GM19463 (cell line): ENCODE measurements at regions not wholly inside any gene's neighbourhood (a gene's known extent, or its start where the extent isn't known, plus 50 kb on each side); places are given as distances from the start of the nearest gene placed in this dataset.
A peak's percentile ranks its signal among the peaks of the same experiment; 100 is the strongest.
"Not testable (repeated sequence)": the region's sequence is repeated elsewhere in the genome, so short reads cannot be mapped to it uniquely, and the experiment has no call there.

Experiments used
- ATAC-seq: cut with Tn5 transposase; IDR thresholded peaks from one replicate; pipeline ENCODE4 v1.9.1; 2021; ENCODE audit warnings: mild to moderate bottlenecking, moderate library complexity; ENCODE audit not compliant: unreplicated experiment

DNA sequence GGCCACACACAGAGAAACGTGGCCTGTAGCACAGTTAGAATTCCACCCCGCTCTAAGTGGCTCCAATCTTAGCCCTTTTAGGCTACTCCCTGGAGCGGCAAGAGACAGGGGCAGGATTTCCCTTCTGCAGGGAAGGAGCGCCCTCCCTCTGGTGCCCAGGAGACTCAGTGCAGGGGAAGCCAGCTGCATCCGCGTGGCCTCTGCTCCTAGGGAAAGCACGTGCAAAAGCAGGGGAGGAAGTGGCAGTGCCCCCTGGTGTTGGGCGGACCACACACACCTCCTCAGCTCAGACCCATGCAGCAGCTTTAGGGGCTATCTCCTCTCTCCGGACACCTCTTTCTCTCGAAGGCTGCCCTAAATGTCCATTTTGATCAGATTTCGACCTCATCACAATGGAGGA lies 50.0 kb downstream of the SPRING1 start:
- ATAC-seq = peak; percentile 71

- no peak for ATAC-seq
Observed at GRCh38 chr12:116684891-116685290, 53.0 kb downstream of the SPRING1 start.

DNA sequence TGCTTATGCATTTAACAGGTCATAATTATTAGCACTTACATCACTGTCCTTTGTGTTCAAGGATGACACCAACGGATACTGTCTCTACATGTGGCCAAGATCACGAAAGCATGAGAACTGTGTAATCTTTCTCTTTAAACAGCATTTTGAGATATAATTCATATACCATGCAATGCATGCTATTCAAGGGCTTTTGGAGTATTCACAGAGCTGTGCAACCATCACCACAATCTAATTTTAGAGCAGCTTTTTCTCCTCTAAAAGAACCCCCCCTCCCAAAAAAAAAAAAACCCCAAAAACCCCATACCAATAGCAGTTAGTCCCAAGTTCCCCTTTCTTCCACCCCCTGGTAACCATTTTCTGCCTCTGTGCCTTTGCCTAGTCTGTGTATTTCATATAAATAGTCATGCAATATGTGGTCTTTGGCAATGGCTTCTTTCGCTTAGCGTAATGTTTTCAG lies 60.6 kb downstream of the SPRING1 start:
- no peak for ATAC-seq

- no peak for ATAC-seq
Observed at GRCh38 chr12:116675339-116676107, 62.3 kb downstream of the SPRING1 start.

- no peak for ATAC-seq
Observed at GRCh38 chr12:116674643-116675183, 63.2 kb downstream of the SPRING1 start.

- no peak for ATAC-seq
Observed at GRCh38 chr12:116673681-116674111, 64.2 kb downstream of the SPRING1 start.

- no peak for ATAC-seq
Observed at GRCh38 chr12:116672842-116673516, 64.9 kb downstream of the SPRING1 start.

DNA sequence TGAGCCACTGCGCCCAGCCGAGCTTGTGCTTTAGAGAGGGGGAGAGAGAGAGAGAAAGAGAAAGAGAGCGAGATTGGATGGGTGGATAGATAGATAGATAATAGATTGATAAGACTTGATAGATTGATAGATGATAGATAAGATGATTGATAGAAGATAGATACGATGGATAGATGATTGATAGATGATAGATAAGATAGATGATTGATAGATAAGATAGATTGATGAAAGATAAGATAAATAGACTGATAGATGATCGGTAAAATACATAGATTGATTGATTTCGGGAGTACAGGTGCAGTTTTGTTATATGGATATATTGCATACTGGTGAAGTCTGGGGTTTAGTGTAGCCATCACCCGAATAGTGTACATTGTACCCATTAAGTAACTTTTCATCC lies 65.9 kb downstream of the SPRING1 start:
- ATAC-seq = no peak

- ATAC-seq = no peak
Observed at GRCh38 chr12:116670859-116671258, 67.0 kb downstream of the SPRING1 start.

- no peak for ATAC-seq
Observed at GRCh38 chr12:116667752-116668151, 70.1 kb downstream of the SPRING1 start.

DNA sequence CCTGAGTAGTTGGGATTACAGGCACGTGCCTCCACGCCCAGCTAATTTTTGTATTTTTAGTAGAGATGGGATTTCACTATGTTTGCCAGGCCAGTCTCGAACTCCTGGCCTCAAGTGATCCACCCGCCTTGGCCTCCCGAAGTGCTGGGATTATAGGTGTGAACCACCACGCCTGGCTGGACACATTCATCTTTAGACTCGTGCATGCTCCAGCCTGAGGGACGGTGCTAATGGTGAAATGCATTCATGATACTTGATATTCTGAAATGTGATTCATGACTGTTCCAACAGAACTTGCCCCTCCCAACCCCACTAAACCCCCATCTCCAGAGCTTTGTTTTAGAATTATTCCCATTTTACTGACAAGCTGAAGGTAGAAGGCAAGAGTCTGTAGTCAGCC lies 71.0 kb downstream of the SPRING1 start:
- ATAC-seq = not testable (repeated sequence)

DNA sequence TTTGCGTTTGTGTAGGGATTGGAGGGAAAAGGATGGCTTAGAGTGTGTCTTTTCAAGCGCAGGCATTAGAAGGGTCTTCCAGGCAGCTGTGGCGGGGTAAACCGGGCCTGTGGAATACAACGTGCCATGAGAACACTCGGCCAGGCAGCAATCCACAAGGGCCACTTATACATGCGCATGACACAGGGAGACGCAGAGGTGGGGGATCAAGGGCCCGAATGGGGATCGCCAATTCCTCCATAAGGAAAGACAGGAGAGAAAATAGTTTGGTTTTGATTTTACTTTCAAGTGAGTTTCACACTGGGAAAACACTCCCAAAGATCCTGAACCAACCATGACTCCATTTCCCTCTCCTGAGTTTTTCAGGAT lies 71.6 kb downstream of the SPRING1 start:
- no peak for ATAC-seq

- ATAC-seq = no peak
Observed at GRCh38 chr12:116665666-116666304, 72.1 kb downstream of the SPRING1 start.

GRCh38 chr12:116664085-116664484 lies 73.8 kb downstream of the SPRING1 start:
- ATAC-seq = no peak

DNA sequence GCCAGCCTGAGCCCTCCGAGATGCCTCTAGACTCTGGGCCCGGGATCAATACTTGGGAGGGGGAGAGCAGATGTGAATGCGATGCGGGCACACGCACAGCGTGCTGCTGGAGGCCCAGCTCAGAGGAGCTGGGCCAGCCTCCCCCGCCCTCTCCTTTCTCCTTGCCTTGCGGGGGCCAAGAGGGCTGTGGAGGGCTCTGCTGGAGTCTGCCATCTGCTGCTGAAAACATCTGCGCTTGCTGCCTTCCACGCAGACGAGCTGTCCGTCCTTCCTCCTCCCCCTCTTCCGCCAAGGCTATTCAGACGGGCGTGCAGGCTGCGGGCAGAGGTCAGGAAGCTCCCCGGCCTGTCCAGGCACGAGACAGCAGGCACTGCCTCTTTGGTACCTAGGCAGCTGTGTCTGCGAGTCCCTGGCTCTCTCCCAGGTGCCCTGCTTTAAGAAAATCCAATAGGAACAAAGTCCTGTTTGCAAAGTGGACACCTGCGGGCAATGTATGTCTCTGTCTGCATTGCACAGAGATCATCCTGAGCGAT lies 75.2 kb downstream of the SPRING1 start:
- no peak for ATAC-seq

GRCh38 chr12:116661341-116661740 lies 76.5 kb downstream of the SPRING1 start:
- no peak for ATAC-seq

- not testable (repeated sequence) for ATAC-seq
Observed at GRCh38 chr12:116660740-116661139, 77.1 kb downstream of the SPRING1 start.

GRCh38 chr12:116659771-116660481 lies 77.9 kb downstream of the SPRING1 start:
- no peak for ATAC-seq

GRCh38 chr12:116657921-116658495 lies 79.9 kb downstream of the SPRING1 start:
- ATAC-seq = no peak

- ATAC-seq = no peak
Observed at GRCh38 chr12:116656306-116656705, 81.6 kb downstream of the SPRING1 start.
